Neuronal stem cell (in vitro differentiated cells): ENCODE measurements at regions not wholly inside any gene's neighbourhood (a gene's known extent, or its start where the extent isn't known, plus 50 kb on each side); places are given as distances from the start of the nearest gene placed in this dataset.
A peak's percentile ranks its signal among the peaks of the same experiment; 100 is the strongest.

Source experiments
- DNase-seq: peaks from one replicate; pipeline ENCODE4 v3.0.0-alpha.2; 2013; ENCODE audit warnings: low spot score
- H2AFZ ChIP-seq: one replicate; pipeline ENCODE4 v1.6.1; 2013; ENCODE audit warnings: mild to moderate bottlenecking, low read length, inconsistent platforms
- H2AK5ac ChIP-seq: 2 replicates; pipeline ENCODE4 v1.6.1; 2013; ENCODE audit warnings: low read depth, mild to moderate bottlenecking, inconsistent platforms, low read length, moderate library complexity, mixed read lengths
- H2BK120ac ChIP-seq: 2 replicates; pipeline ENCODE4 v1.6.1; 2013; ENCODE audit warnings: low read depth, mild to moderate bottlenecking, inconsistent platforms, low read length, moderate library complexity, mixed read lengths
- H2BK12ac ChIP-seq: one replicate; pipeline ENCODE4 v1.6.1; 2013; ENCODE audit warnings: low read length, inconsistent platforms
- H2BK15ac ChIP-seq: 2 replicates; pipeline ENCODE4 v1.6.1; 2013; ENCODE audit warnings: mild to moderate bottlenecking, low read length, inconsistent platforms, mixed read lengths
- H2BK5ac ChIP-seq: one replicate; pipeline ENCODE4 v1.6.1; 2013; ENCODE audit warnings: inconsistent platforms, mild to moderate bottlenecking, low read length, moderate library complexity
- H3K14ac ChIP-seq: one replicate; pipeline ENCODE4 v1.6.1; 2013; ENCODE audit warnings: low read length, inconsistent platforms
- H3K18ac ChIP-seq: 2 replicates; pipeline ENCODE4 v1.6.1; 2013; ENCODE audit warnings: low read length, inconsistent platforms
- H3K23ac ChIP-seq: 2 replicates; pipeline ENCODE4 v1.6.1; 2013; ENCODE audit warnings: low read depth, mild to moderate bottlenecking, mixed read lengths, low read length, inconsistent platforms; ENCODE audit not compliant: poor library complexity
- H3K27ac ChIP-seq: replicated peaks from 3 replicates; pipeline ENCODE4 v1.5.1; 2013; ENCODE audit warnings: low read length, inconsistent platforms
- H3K27me3 ChIP-seq, 3 experiments: 2 replicates each; pipeline ENCODE4 v1.6.1; 2013; ENCODE audit warnings: low read length in 3 of 3, mild to moderate bottlenecking in 2 of 3, inconsistent platforms in 1 of 3, low read depth in 1 of 3, mixed read lengths in 1 of 3, moderate library complexity in 1 of 3; ENCODE audit not compliant: control insufficient read depth in 3 of 3, insufficient read depth in 3 of 3
- H3K36me3 ChIP-seq, 2 donors: replicated peaks in 1 of 2; 2 replicates each; pipeline ENCODE4 v1.6.1; 2013; ENCODE audit warnings: low read length in 2 of 2; ENCODE audit not compliant: control insufficient read depth in 2 of 2, insufficient read depth in 2 of 2
- H3K4ac ChIP-seq: 2 replicates; pipeline ENCODE4 v1.6.1; 2013; ENCODE audit warnings: inconsistent platforms, mild to moderate bottlenecking, low read length, moderate library complexity
- H3K4me1 ChIP-seq, 2 donors: 1 replicate in 1 of 2; 2 replicates in 1 of 2; pipeline ENCODE4 v1.6.1; 2013; ENCODE audit warnings: low read length in 2 of 2, low read depth in 1 of 2; ENCODE audit not compliant: control insufficient read depth in 2 of 2, insufficient read depth in 1 of 2
- H3K4me2 ChIP-seq: one replicate; pipeline ENCODE4 v1.6.1; 2013; ENCODE audit warnings: mild to moderate bottlenecking, low read length, inconsistent platforms; ENCODE audit not compliant: insufficient read depth, poor library complexity, severe bottlenecking
- H3K4me3 ChIP-seq, 2 donors: 2 replicates each; pipeline ENCODE4 v1.5.1; 2013; ENCODE audit warnings: low read length in 2 of 2, mild to moderate bottlenecking in 2 of 2, inconsistent platforms in 1 of 2, moderate library complexity in 1 of 2
- H3K79me1 ChIP-seq: one replicate; pipeline ENCODE4 v1.6.1; 2013; ENCODE audit warnings: low read depth, mild to moderate bottlenecking, inconsistent platforms, low read length, moderate library complexity
- H3K9ac ChIP-seq: one replicate; pipeline ENCODE4 v1.6.1; 2013; ENCODE audit warnings: mild to moderate bottlenecking, low read depth, low read length, inconsistent platforms; ENCODE audit not compliant: poor library complexity
- H3K9me3 ChIP-seq, 2 donors: replicated peaks in 1 of 2; 2 replicates each; pipeline versions ENCODE3 to v1.6.1; 2013; ENCODE audit warnings: low read length in 2 of 2, mild to moderate bottlenecking in 2 of 2, inconsistent platforms in 1 of 2, low read depth in 1 of 2, mixed read lengths in 1 of 2, moderate library complexity in 1 of 2; ENCODE audit not compliant: control insufficient read depth in 2 of 2, insufficient read depth in 1 of 2
- H4K8ac ChIP-seq: one replicate; pipeline ENCODE4 v1.6.1; 2013; ENCODE audit warnings: low read depth, mild to moderate bottlenecking, inconsistent platforms, low read length, moderate library complexity
- H4K91ac ChIP-seq: one replicate; pipeline ENCODE4 v1.6.1; 2013; ENCODE audit warnings: low read length, low read depth, mild to moderate bottlenecking, inconsistent platforms; ENCODE audit not compliant: poor library complexity
- WGBS, 2 donors: extraction: QIAGEN DNeasy Blood & Tissue Kit; methylation state at CpG; one replicate each; pipeline ENCODE4 v1.1.7; 2013; ENCODE audit warnings: missing lambda C conversion rate in 2 of 2, mixed read lengths in 1 of 2; ENCODE audit not compliant: insufficient read length in 2 of 2, insufficient replicate concordance in 1 of 2; ENCODE audit errors: extremely low coverage in 2 of 2; 5-methylcytosine and 5-hydroxymethylcytosine counted together

DNA sequence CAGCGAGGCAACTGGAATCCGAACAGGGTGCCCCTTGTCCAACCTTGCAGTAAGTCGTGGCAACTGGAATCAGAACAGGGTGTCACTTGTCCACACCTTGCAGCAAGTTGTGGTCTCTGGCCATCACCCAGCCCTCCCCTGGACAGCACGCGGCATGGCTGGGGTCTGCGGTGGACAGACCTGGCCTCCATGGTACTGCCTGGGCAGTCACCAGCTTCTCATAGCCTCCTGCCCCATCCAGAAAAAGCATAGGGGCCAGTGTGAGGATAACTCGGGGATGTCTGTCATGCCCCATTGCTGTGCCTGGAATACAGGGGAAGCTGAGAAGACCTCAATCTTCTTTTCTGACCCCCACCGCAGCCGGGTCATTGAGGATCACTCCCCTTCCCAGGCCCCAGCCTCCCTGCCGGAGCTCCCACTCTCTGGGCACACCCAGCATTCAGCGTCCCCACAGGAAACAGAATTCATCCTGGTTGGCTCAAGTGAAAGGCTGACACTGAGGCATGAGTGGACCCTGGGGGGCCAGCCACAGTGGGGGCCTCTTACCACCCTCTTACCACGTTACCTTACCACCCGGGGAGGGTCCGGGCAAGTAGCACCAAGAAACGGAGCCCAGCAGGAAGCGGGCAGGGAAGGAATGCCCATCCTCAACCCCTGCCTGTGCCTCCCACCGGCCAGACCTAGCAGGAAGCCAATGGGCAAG is 68.0 kb upstream of the RAB6C start:
- no peak for DNase-seq
- Histone ChIP-seq H4K91ac (no peak overlapping the region), H2AK5ac (peak overlapping the region; percentile 40), H4K8ac (no peak overlapping the region), H2BK15ac (no peak overlapping the region), H3K79me1 (no peaks in the 10 kb centered on the region), H3K18ac (peak overlapping the region; percentile 78), H3K4me1 (no peaks in the 10 kb centered on the region), H3K4ac (no peak overlapping the region), H3K27me3 (peaks cover 0 to 5% (median 0%) of the 10 kb centered on the region in 3 experiments), H3K4me3 (no peak overlapping the region), H3K9ac (no peak overlapping the region), H3K27ac (no peak overlapping the region), H3K4me2 (no peak overlapping the region), H3K14ac (no peak overlapping the region), H2BK120ac (no peak overlapping the region), H3K9me3 (peaks cover 0 to 2% of the 10 kb centered on the region in 2 donors), H2AFZ (no peak overlapping the region), H3K36me3 (no peaks in the 10 kb centered on the region), H2BK12ac (no peak overlapping the region), H3K23ac (no peak overlapping the region), H2BK5ac (no peak overlapping the region)
- no CpG with 5 or more reads among the region's 17 CpGs for WGBS, 2 donors

DNA sequence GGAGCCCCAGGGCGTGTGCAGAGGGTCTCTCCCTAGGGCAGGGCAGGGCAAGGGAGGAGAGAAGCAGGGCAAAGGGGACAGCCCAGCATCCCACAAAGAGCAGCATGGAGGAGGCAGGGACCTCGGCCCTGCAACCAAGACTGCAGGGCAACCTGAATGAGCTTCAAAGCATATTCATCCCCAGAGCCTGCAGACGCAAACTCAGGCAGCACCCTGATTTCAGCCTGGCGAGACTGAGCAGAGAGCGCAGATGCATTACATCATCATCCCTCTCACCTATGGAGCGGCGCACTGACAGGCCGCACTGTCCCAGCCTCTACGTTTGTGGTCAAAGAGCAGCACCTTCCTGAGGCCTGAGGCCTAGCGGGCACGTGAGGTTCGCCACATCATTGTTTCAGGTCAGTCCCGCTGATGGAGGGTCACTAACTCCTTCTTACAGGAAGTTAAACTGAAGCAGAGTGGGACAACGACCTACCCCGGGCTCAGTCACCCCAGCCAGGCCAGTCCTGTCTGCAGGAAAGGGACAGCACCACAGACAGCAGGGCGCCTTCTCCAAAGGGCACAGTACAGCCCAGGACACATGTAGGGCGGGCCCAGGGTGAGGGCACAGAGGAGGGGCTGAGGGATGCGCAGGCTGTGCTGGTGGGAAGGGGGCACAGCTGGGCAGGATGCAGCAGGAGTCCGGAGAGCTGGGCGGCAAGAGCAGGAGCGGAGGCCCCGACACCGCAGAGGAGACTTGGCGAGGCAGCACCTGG is 67.2 kb upstream of the RAB6C start:
- no peak overlapping the region for H2AK5ac ChIP-seq
- no peak overlapping the region for H2BK5ac ChIP-seq
- no CpG with 5 or more reads among the region's 24 CpGs for WGBS, 2 donors
- peak overlapping the region; percentile 77 for H4K91ac ChIP-seq
- no peaks in the 10 kb centered on the region for H3K36me3 ChIP-seq
- H3K4me3 ChIP-seq = no peak overlapping the region
- no peak overlapping the region for H2BK15ac ChIP-seq
- H3K9ac ChIP-seq = no peak overlapping the region
- no peak overlapping the region for H4K8ac ChIP-seq
- DNase-seq = no peak
- H2BK12ac ChIP-seq = no peak overlapping the region
- H3K4ac ChIP-seq = no peak overlapping the region
- peak overlapping the region; percentile 43 for H3K14ac ChIP-seq
- no peaks in the 10 kb centered on the region for H3K4me1 ChIP-seq
- no peak overlapping the region for H2BK120ac ChIP-seq
- no peak overlapping the region for H2AFZ ChIP-seq
- no peaks in the 10 kb centered on the region for H3K79me1 ChIP-seq
- H3K27me3 ChIP-seq = no peaks in the 10 kb centered on the region
- H3K23ac ChIP-seq = no peak overlapping the region
- H3K18ac ChIP-seq = peak overlapping the region; percentile 78
- H3K4me2 ChIP-seq = no peak overlapping the region
- peaks cover 0 to 2% of the 10 kb centered on the region in 2 donors for H3K9me3 ChIP-seq
- H3K27ac ChIP-seq = no peak overlapping the region

DNA sequence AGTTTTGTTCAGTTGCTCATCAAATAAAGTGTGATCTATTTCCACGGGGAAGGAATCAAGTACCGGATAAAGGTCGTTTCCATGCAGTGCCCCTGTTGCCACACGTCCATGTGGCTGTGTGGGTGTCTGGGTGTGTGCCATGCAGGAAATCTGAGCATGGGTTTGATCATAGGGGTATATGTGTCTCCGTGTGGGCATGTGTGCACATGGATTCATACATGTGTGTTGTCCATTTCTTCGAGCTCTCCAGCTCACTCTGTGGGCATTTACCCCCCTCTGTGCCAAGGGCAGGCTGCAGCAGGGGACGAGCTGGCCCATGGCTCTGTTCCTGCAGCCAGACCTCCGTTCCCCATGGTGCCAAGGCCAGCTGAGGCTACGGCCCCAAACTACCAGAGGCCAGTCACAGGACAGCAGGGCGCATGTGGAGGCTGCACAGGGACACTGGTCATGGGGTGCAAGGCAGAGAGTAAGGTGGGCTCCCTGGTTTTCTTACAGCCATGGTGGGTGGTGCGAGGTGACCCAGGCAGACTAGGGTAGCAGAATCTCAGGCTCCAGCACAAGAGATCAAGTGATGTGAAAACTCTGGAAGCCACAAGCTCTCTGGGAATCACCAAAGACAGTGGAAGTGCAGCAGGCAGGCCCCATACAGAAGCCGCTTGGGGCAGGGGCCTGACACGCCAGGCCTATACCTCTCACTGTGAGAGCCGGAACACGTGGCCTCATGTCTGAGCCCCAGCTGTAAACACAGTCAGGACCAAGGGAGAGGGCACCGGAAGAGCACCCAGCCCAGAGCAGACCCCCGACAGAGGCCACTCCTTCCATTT is 66.4 kb upstream of the RAB6C start:
- no peaks in the 10 kb centered on the region for H3K36me3 ChIP-seq
- H3K14ac ChIP-seq = no peak overlapping the region
- peak overlapping the region; percentile 45 for H3K9ac ChIP-seq
- H2BK120ac ChIP-seq = no peak overlapping the region
- H3K9me3 ChIP-seq = peaks cover 0 to 2% of the 10 kb centered on the region in 2 donors
- H4K91ac ChIP-seq = no peak overlapping the region
- H3K27me3 ChIP-seq = no peaks in the 10 kb centered on the region
- peak overlapping the region; percentile 42 for H3K18ac ChIP-seq
- no peak overlapping the region for H3K4me2 ChIP-seq
- H3K4me1 ChIP-seq = no peaks in the 10 kb centered on the region
- no peak overlapping the region for H2AK5ac ChIP-seq
- no CpG with 5 or more reads among the region's 17 CpGs for WGBS, 2 donors
- no peak overlapping the region for H4K8ac ChIP-seq
- no peak for DNase-seq
- H2BK15ac ChIP-seq = no peak overlapping the region
- H3K27ac ChIP-seq = no peak overlapping the region
- no peak overlapping the region for H3K23ac ChIP-seq
- no peak overlapping the region for H2BK5ac ChIP-seq
- H3K4ac ChIP-seq = no peak overlapping the region
- no peak overlapping the region for H2AFZ ChIP-seq
- no peak overlapping the region for H3K4me3 ChIP-seq
- H2BK12ac ChIP-seq = no peak overlapping the region
- H3K79me1 ChIP-seq = no peaks in the 10 kb centered on the region
